Osteoblast (primary cell): ENCODE measurements at regions not wholly inside any gene's neighbourhood (a gene's known extent, or its start where the extent isn't known, plus 50 kb on each side); places are given as distances from the start of the nearest gene placed in this dataset.

Source experiments
- DNase-seq: peaks from one replicate; pipeline ENCODE4 v3.0.0; 2011; ENCODE audit warnings: low spot score, mixed read lengths; ENCODE audit not compliant: insufficient read length; ENCODE audit errors: missing footprints
- H2AFZ ChIP-seq: 2 replicates; pipeline ENCODE4 v1.6.0; 2011; ENCODE audit warnings: mild to moderate bottlenecking, low read length
- H3K27ac ChIP-seq: 2 replicates; pipeline ENCODE4 v1.5.1; 2011; ENCODE audit warnings: mild to moderate bottlenecking, low read depth, low read length, moderate library complexity
- H3K27me3 ChIP-seq: 2 replicates; pipeline ENCODE4 v1.6.0; 2012; ENCODE audit warnings: mild to moderate bottlenecking, control low read depth, inconsistent platforms, low read length, moderate library complexity; ENCODE audit not compliant: insufficient read depth
- H3K36me3 ChIP-seq: 2 replicates; pipeline ENCODE4 v1.5.1; 2011; ENCODE audit warnings: mild to moderate bottlenecking, low read length, control low read depth, moderate library complexity; ENCODE audit not compliant: insufficient read depth
- H3K4me1 ChIP-seq: 2 replicates; pipeline ENCODE4 v1.5.1; 2011; ENCODE audit warnings: mild to moderate bottlenecking, low read length, control low read depth, moderate library complexity; ENCODE audit not compliant: insufficient read depth
- H3K4me2 ChIP-seq: 2 replicates; pipeline ENCODE4 v1.6.0; 2011; ENCODE audit warnings: mild to moderate bottlenecking, low read length; ENCODE audit not compliant: insufficient read depth
- H3K4me3 ChIP-seq: fragments of 200-600 bp; sonication (generic); 3 replicates; pipeline ENCODE4 v1.5.1; 2012; ENCODE audit warnings: mild to moderate bottlenecking, low read length, inconsistent platforms; ENCODE audit not compliant: insufficient read depth
- H3K79me2 ChIP-seq: 2 replicates; pipeline ENCODE4 v1.6.0; 2012; ENCODE audit warnings: mild to moderate bottlenecking, low read length, control low read depth, inconsistent platforms; ENCODE audit not compliant: insufficient read depth
- H3K9me3 ChIP-seq: 2 replicates; pipeline ENCODE4 v1.5.1; 2011; ENCODE audit warnings: low read depth, low read length, control low read depth
- H4K20me1 ChIP-seq: 2 replicates; pipeline ENCODE4 v1.6.0; 2012; ENCODE audit warnings: mild to moderate bottlenecking, low read length, control low read depth; ENCODE audit not compliant: insufficient read depth
- TF ChIP-seq, protein P1 (sequence below): IDR thresholded peaks from 2 replicates; pipeline ENCODE4 v1.5.1; 2011; ENCODE audit warnings: mild to moderate bottlenecking, low read depth, low read length, moderate library complexity; ENCODE audit errors: extremely low read depth

DNA sequence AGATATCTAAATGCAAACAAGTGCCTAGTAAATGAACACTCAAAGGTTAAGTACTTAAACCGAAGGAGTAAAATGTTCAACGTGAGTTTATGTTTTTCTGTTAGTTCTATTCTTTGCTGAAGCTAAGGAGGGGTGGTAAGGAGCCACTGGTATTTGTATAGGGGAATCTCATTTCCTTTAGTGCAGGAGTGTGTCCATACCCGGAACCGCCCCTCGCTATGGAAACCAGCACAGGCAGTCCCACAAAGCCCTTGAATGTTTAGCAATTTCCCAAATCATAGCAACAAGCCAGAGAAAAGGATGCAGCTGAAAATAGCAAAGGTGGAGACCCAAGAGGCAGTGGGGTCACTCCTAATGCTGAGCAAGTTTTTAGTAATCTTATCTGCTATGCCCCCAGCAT is 78.8 kb upstream of the STK32A start:
- Histone ChIP-seq H3K36me3 (no peaks in the 10 kb centered on the region), H3K4me2 (no peak overlapping the region), H2AFZ (no peak overlapping the region), H3K27me3 (no peaks in the 10 kb centered on the region), H4K20me1 (no peaks in the 10 kb centered on the region), H3K4me3 (no peak overlapping the region), H3K27ac (no peak overlapping the region), H3K79me2 (no peaks in the 10 kb centered on the region), H3K9me3 (no peaks in the 10 kb centered on the region), H3K4me1 (no peaks in the 10 kb centered on the region)
- TF ChIP-seq, protein P1, sequence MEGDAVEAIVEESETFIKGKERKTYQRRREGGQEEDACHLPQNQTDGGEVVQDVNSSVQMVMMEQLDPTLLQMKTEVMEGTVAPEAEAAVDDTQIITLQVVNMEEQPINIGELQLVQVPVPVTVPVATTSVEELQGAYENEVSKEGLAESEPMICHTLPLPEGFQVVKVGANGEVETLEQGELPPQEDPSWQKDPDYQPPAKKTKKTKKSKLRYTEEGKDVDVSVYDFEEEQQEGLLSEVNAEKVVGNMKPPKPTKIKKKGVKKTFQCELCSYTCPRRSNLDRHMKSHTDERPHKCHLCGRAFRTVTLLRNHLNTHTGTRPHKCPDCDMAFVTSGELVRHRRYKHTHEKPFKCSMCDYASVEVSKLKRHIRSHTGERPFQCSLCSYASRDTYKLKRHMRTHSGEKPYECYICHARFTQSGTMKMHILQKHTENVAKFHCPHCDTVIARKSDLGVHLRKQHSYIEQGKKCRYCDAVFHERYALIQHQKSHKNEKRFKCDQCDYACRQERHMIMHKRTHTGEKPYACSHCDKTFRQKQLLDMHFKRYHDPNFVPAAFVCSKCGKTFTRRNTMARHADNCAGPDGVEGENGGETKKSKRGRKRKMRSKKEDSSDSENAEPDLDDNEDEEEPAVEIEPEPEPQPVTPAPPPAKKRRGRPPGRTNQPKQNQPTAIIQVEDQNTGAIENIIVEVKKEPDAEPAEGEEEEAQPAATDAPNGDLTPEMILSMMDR, result no peak
- DNase-seq, result no peak

DNA sequence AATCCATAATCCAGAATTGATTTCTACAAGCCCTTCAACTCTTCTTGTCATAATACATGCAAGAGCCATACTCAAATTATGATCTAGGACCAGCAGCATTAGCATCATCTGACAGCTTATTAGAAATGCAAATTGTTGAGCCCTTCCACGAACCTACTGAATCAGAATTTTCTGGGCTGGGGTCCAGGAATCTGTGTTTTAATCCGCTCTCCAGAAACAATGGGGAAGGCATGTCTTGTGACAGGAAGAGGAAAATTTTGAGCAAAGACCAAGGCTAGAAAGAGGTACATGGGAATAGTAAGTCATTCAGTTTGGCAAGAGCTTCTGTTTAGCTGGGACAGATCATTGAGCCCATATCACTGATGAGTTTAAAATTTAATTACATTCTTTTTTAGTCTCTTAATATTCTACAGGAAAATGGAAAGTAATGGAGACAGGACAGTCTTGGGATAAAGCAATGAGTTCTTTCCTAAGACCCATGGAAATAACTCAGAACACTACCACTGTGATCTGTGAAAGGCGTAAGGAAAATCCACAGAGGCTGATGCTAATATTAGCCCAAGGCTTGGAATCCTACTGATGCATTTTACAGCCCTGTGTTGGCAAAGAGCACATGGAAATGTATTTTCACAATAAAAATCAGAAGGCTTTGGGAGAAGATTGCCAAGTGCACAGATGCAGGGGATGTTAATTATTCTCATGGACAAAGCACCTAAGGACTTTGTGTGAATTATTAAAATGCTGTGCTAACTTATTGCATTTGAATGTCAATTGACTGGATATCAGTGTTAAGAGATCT is 73.7 kb upstream of the STK32A start:
- Histone ChIP-seq H2AFZ (no peak overlapping the region), H3K4me1 (no peaks in the 10 kb centered on the region), H3K79me2 (no peaks in the 10 kb centered on the region), H3K9me3 (no peaks in the 10 kb centered on the region), H3K27me3 (no peaks in the 10 kb centered on the region), H4K20me1 (no peaks in the 10 kb centered on the region), H3K4me3 (no peak overlapping the region), H3K36me3 (no peaks in the 10 kb centered on the region), H3K4me2 (no peak overlapping the region), H3K27ac (no peak overlapping the region)
- TF ChIP-seq, protein P1, result no peak
- DNase-seq, result no peak

DNA sequence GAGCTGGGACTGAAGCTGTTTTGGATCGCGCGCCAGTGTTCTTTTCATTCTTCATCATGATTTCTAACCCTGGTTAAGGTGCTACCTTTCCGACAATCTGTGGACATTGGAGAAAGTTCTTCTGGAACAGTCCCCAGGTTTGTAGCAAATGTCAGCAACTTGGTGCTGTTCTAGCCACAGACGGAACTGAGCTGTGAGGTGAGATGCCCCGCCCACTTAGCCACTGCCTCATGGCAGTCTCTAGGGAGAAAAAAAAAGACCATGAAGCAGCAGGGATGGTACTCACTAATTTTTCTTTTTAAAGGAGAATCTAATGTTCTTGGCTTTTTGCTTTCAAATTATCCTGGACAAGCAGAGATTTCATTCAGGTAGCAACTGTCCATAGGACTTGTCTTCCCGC is 72.1 kb upstream of the STK32A start:
- Histone ChIP-seq H3K79me2 (no peaks in the 10 kb centered on the region), H3K9me3 (no peaks in the 10 kb centered on the region), H3K4me2 (no peak overlapping the region), H3K27me3 (no peaks in the 10 kb centered on the region), H2AFZ (no peak overlapping the region), H3K4me1 (no peaks in the 10 kb centered on the region), H3K36me3 (no peaks in the 10 kb centered on the region), H3K4me3 (no peak overlapping the region), H4K20me1 (no peaks in the 10 kb centered on the region), H3K27ac (no peak overlapping the region)
- TF ChIP-seq, protein P1, result no peak
- no peak for DNase-seq

DNA sequence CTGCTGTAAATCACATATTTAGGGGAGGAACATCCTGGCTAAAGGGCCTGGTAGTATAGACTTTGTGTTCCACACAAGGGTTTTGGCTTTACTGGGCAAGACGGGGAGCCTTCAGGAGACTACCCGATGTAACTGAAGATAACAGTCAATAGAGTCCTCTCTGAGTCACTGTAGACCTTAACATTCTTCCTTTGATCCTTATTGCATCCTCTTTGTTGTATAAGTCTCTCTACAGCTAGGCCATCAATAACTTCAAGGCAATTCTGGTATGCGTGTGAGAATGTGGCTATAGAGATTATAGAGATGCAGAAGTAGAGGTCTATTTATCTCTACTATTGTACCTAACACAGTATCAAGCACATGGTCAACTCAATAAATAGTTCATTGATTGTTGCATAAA is 67.3 kb upstream of the STK32A start:
- Histone ChIP-seq H3K4me2 (no peak overlapping the region), H3K36me3 (no peaks in the 10 kb centered on the region), H2AFZ (no peak overlapping the region), H4K20me1 (no peaks in the 10 kb centered on the region), H3K79me2 (no peaks in the 10 kb centered on the region), H3K27me3 (no peaks in the 10 kb centered on the region), H3K4me3 (no peak overlapping the region), H3K9me3 (no peaks in the 10 kb centered on the region), H3K4me1 (no peaks in the 10 kb centered on the region), H3K27ac (no peak overlapping the region)
- TF ChIP-seq, protein P1, result no peak
- DNase-seq, result no peak
